A673 (cell line): ENCODE measurements at regions not wholly inside any gene's neighbourhood (a gene's known extent, or its start where the extent isn't known, plus 50 kb on each side); places are given as distances from the start of the nearest gene placed in this dataset.

Experiments used
- BruUV-seq: library from RNA; stranded (reverse); fragments of 400-500 nt; replicated peaks from 2 replicates; lab custom pipeline; 2021; lab: Mats Ljungman, UMichigan
- CTCF ChIA-PET: fragments of 300-600 bp; sonication (Branson Sonifier 250); formaldehyde crosslinking; loops from one replicate; lab custom pipeline; 2022; ENCODE audit warnings: antibody characterized with exemption; lab: Charles Lee
- POLR2A ChIA-PET: fragments of 300-600 bp; sonication (Branson Sonifier 250); formaldehyde crosslinking; loops from one replicate; lab custom pipeline; 2022; ENCODE audit warnings: antibody characterized with exemption; ENCODE audit not compliant: low non-redundant PET; lab: Charles Lee
- DNase-seq: peaks from one replicate; pipeline ENCODE4 v3.0.0-alpha.2; 2015; ENCODE audit warnings: low spot score
- H3K27ac ChIP-seq: fragments of 200-600 bp; sonication (generic); 2 replicates; pipeline ENCODE4 v1.5.1; 2016; ENCODE audit warnings: mixed run types, low read depth, mild to moderate bottlenecking, mixed read lengths, antibody characterized with exemption, low read length; ENCODE audit not compliant: poor library complexity, severe bottlenecking
- H3K27me3 ChIP-seq: fragments of 200-600 bp; sonication (generic); replicated peaks from 2 replicates; pipeline ENCODE4 v1.6.1; 2017; ENCODE audit warnings: mixed run types, low read depth, mild to moderate bottlenecking, mixed read lengths, antibody characterized with exemption, low read length; ENCODE audit not compliant: insufficient read depth, poor library complexity
- H3K36me3 ChIP-seq: fragments of 200-600 bp; sonication (generic); 2 replicates; pipeline ENCODE4 v1.6.1; 2016; ENCODE audit warnings: mixed run types, mild to moderate bottlenecking, mixed read lengths, antibody characterized with exemption, low read length; ENCODE audit not compliant: insufficient read depth, poor library complexity, severe bottlenecking
- H3K4me1 ChIP-seq: fragments of 200-600 bp; sonication (generic); 2 replicates; pipeline ENCODE4 v1.6.1; 2017; ENCODE audit warnings: mixed run types, mild to moderate bottlenecking, mixed read lengths, antibody characterized with exemption, low read length; ENCODE audit not compliant: insufficient read depth, poor library complexity, severe bottlenecking
- H3K4me3 ChIP-seq: fragments of 200-600 bp; sonication (generic); 2 replicates; pipeline ENCODE4 v1.5.1; 2016; ENCODE audit warnings: low read depth, mixed run types, mild to moderate bottlenecking, mixed read lengths, low read length; ENCODE audit not compliant: poor library complexity, severe bottlenecking
- H3K9me3 ChIP-seq: fragments of 200-600 bp; sonication (generic); 2 replicates; pipeline ENCODE4 v1.6.1; 2016; ENCODE audit warnings: mixed run types, low read depth, mild to moderate bottlenecking, mixed read lengths, antibody characterized with exemption, low read length; ENCODE audit not compliant: poor library complexity, severe bottlenecking
- CTCF ChIP-seq: fragments of 300-800, 200-600 bp; sonication (generic); conservative IDR thresholded peaks from 2 replicates; pipeline ENCODE4 v1.5.1; 2017; ENCODE audit warnings: low read depth, mild to moderate bottlenecking, antibody characterized with exemption, low read length, moderate library complexity, mixed read lengths
- EZH2 ChIP-seq: fragments of 200-600 bp; sonication (generic); IDR thresholded peaks from 2 replicates; pipeline ENCODE4 v1.6.1; 2017; ENCODE audit warnings: borderline replicate concordance, low read depth, mild to moderate bottlenecking, mixed read lengths, antibody characterized with exemption, low read length; ENCODE audit not compliant: poor library complexity, severe bottlenecking
- intact Hi-C: fragments of 100-400 bp; cut with micrococcal nuclease; formaldehyde crosslinking; loops from one replicate; pipeline ENCODE4 v1.10.0; 2022; ENCODE audit not compliant: unreplicated experiment

DNA sequence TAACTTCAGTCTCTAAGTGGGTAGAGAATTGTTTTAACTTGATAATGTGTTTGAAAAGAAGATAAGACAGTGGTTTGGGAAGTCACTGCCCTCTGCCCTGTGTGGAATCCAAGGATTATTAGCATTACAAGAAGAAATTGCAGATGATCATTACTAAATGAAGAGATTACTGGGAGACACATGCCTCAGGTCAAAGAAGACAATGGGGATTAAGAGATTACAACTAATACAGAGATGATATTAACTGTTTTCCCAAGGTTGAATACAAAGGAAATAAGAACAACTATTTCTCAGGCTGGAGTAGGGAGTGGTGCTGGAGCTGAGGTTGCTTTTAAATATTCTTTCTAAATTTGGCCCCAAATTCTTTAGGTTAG, 166.0 kb downstream of the TRMT11 start:
- H3K4me1 ChIP-seq: no peaks in the 10 kb centered on the region
- H3K27me3 ChIP-seq: no peaks in the 10 kb centered on the region
- no peaks in the 10 kb centered on the region for H3K9me3 ChIP-seq
- no peaks in the 10 kb centered on the region for H3K36me3 ChIP-seq
- ChIA-PET CTCF (no interaction called here), POLR2A (no interaction called here)
- H3K27ac ChIP-seq: no peak overlapping the region
- H3K4me3 ChIP-seq: no peak overlapping the region
- TF ChIP-seq CTCF: no peak
- TF ChIP-seq EZH2: no peak
- intact Hi-C loops: no loop called here
- BruUV-seq: no TSS peak
- no peak for DNase-seq

GRCh38 chr6:126153661-126154060, 167.3 kb downstream of the TRMT11 start:
- H3K4me1 ChIP-seq: no peaks in the 10 kb centered on the region
- no peaks in the 10 kb centered on the region for H3K27me3 ChIP-seq
- H3K9me3 ChIP-seq: no peaks in the 10 kb centered on the region
- H3K27ac ChIP-seq: no peak overlapping the region
- intact Hi-C loops: no loop called here
- no peaks in the 10 kb centered on the region for H3K36me3 ChIP-seq
- no peak for DNase-seq
- ChIA-PET CTCF (no interaction called here), POLR2A (no interaction called here)
- no peak overlapping the region for H3K4me3 ChIP-seq
- no peak for TF ChIP-seq CTCF
- TF ChIP-seq EZH2: no peak
- no TSS peak for BruUV-seq

DNA sequence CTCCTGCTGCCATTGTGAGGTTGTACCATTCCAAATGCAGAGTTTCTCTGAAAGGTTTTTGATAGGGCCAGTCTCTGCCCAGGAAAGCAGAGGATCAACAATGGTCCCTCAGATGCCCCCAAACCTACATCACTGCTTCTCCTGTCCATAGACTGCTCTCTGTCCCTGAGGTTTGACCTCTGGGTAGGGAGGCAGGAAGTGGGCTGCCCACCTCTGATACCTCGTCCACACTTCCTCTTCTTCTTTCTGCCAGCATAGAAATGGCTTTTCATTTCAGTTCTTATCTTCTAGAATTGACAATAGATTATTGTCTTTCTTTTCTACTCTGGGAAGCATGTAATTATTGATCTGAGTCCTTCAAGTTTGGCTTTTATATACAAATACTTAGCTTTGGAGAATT, 170.6 kb downstream of the TRMT11 start:
- TF ChIP-seq CTCF: no peak
- TF ChIP-seq EZH2: no peak
- Histone ChIP-seq H3K36me3 (no peaks in the 10 kb centered on the region), H3K27ac (no peak overlapping the region), H3K9me3 (no peaks in the 10 kb centered on the region), H3K4me1 (no peaks in the 10 kb centered on the region), H3K27me3 (no peaks in the 10 kb centered on the region), H3K4me3 (no peak overlapping the region)
- intact Hi-C loops: no loop called here
- ChIA-PET CTCF (no interaction called here), POLR2A (no interaction called here)
- no TSS peak for BruUV-seq
- no peak for DNase-seq
